Ishikawa (cell line): ENCODE measurements at regions not wholly inside any gene's neighbourhood (a gene's known extent, or its start where the extent isn't known, plus 50 kb on each side); places are given as distances from the start of the nearest gene placed in this dataset.
A peak's percentile ranks its signal among the peaks of the same experiment; 100 is the strongest.

Source experiments
- CEBPB ChIP-seq: IDR thresholded peaks from 2 replicates; pipeline ENCODE4 v1.6.1; 2012
- CREB1 ChIP-seq: IDR thresholded peaks from 2 replicates; pipeline ENCODE4 v1.6.1; 2012; ENCODE audit warnings: low read depth
- EGR1 ChIP-seq: IDR thresholded peaks from 2 replicates; pipeline ENCODE4 v1.6.1; 2012
- EP300 ChIP-seq: IDR thresholded peaks from 2 replicates; pipeline ENCODE4 v1.6.1; 2012; ENCODE audit warnings: borderline replicate concordance
- FOXM1 ChIP-seq: IDR thresholded peaks from 2 replicates; pipeline ENCODE4 v1.6.1; 2012; ENCODE audit warnings: low read depth, borderline replicate concordance
- NFIC ChIP-seq: IDR thresholded peaks from 2 replicates; pipeline ENCODE4 v1.6.1; 2012
- RAD21 ChIP-seq: IDR thresholded peaks from 2 replicates; pipeline ENCODE4 v1.6.1; 2012; ENCODE audit warnings: low read depth
- REST ChIP-seq: IDR thresholded peaks from 2 replicates; pipeline ENCODE4 v1.6.1; 2012; ENCODE audit warnings: low read depth, mild to moderate bottlenecking
- TAF1 ChIP-seq: IDR thresholded peaks from 2 replicates; pipeline ENCODE4 v1.6.1; 2012; ENCODE audit warnings: low read depth, mild to moderate bottlenecking
- TCF12 ChIP-seq: IDR thresholded peaks from 2 replicates; pipeline ENCODE4 v1.6.1; 2012; ENCODE audit warnings: low read depth
- TEAD4 ChIP-seq: IDR thresholded peaks from 2 replicates; pipeline ENCODE4 v1.6.1; 2012
- YY1 ChIP-seq: IDR thresholded peaks from 2 replicates; pipeline ENCODE4 v1.6.1; 2012; ENCODE audit warnings: low read depth
- ZBTB7A ChIP-seq: IDR thresholded peaks from 2 replicates; pipeline ENCODE4 v1.6.1; 2012; ENCODE audit warnings: low read depth
- TF ChIP-seq, protein P1 (sequence below): IDR thresholded peaks from 2 replicates; pipeline ENCODE4 v1.6.1; 2012
- TF ChIP-seq, protein P2 (sequence below): IDR thresholded peaks from 2 replicates; pipeline ENCODE4 v1.6.1; 2012

- TF ChIP-seq REST (no peak), TCF12 (no peak), EP300 (no peak), CEBPB (no peak)
- TF ChIP-seq, protein P1, sequence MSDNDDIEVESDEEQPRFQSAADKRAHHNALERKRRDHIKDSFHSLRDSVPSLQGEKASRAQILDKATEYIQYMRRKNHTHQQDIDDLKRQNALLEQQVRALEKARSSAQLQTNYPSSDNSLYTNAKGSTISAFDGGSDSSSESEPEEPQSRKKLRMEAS: no peak
- TF ChIP-seq, protein P2, sequence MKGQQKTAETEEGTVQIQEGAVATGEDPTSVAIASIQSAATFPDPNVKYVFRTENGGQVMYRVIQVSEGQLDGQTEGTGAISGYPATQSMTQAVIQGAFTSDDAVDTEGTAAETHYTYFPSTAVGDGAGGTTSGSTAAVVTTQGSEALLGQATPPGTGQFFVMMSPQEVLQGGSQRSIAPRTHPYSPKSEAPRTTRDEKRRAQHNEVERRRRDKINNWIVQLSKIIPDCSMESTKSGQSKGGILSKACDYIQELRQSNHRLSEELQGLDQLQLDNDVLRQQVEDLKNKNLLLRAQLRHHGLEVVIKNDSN: no peak
Observed at GRCh38 chr2:228407821-228408220, 226.3 kb upstream of the SPHKAP start.

- TF ChIP-seq RAD21 (0 out of 2 replicates have a peak, but pooled peaks have one; percentile 23), TEAD4 (no peak)
Observed at GRCh38 chr2:228401065-228401912, 219.8 kb upstream of the SPHKAP start.

DNA sequence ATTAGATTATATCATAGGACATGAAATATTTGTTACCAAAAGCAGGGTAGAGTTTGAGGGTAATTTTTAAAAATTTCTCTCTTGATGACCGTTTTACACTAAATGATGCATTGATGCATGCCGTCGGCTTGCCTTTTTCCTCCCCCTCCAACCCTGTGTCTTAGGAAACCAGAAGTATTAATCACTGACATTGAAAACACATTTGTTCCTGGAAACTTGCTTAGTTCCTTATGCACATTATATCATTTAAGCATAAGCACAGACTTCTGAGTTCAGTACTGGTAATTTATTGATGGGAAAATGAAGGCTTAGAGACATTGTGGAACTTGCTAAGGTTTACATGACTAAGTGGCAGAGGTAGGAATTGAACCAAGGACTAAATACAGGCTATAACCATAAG, 206.3 kb upstream of the SPHKAP start:
- TF ChIP-seq CREB1: no peak
- TF ChIP-seq, protein P2: no peak
- no peak for TF ChIP-seq ZBTB7A
- TF ChIP-seq EP300: no peak
- no peak for TF ChIP-seq YY1
- TF ChIP-seq REST: no peak
- TF ChIP-seq, protein P1: no peak
- no peak for TF ChIP-seq TCF12

DNA sequence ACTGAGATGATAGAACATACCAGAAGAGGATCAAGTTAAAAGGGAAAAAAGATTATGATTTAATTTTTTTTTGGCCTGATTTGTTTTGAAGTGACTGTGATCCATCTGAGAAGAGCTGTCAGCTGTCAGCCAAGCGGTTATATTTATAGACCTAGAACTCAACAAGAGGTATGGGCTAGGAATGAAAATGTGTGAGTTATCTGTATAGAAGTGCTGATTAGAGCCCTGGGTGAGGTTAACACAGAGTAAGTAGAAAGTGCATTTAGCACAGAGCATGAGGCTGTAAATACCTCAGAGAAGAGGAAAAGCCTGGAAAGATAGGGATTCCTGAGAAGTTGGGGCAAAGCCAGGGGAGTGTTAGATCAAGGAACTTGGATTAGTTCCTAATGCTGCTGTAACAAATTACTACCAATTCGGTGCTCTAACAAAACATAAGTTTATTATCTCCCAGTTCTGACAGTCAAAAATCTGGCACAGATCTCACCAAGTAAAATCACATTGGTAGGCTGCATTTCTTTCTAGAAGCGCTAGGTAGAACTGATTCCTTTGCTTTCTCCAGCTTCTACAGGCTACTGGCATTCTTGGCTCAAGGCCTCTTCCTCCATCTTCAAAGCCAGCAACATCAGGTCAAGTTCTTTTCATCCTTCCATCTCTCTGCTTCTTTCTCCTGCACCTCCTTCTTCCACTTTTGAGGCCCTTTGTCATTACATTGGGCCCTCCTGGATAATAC, 197.4 kb upstream of the SPHKAP start:
- TF ChIP-seq TEAD4: no peak
- no peak for TF ChIP-seq TCF12
- TF ChIP-seq CEBPB: no peak
- TF ChIP-seq FOXM1: no peak
- TF ChIP-seq RAD21: no peak
- no peak for TF ChIP-seq EP300
- TF ChIP-seq TAF1: no peak
- TF ChIP-seq, protein P1: no peak
- no peak for TF ChIP-seq REST
- TF ChIP-seq, protein P2: no peak
- no peak for TF ChIP-seq CREB1
- no peak for TF ChIP-seq EGR1
- no peak for TF ChIP-seq NFIC
- no peak for TF ChIP-seq ZBTB7A
- TF ChIP-seq YY1: no peak
